Smooth muscle cell of the brain vasculature (primary cell): ENCODE measurements at regions not wholly inside any gene's neighbourhood (a gene's known extent, or its start where the extent isn't known, plus 50 kb on each side); places are given as distances from the start of the nearest gene placed in this dataset.

Source experiments
- DNase-seq: peaks from one replicate; pipeline ENCODE4 v3.0.0-alpha.2; 2012; ENCODE audit warnings: low read depth, low spot score

- no peak for DNase-seq
Measured at GRCh38 chr5:1706021-1706420, 93.6 kb downstream of the MRPL36 start.

GRCh38 chr5:1704676-1705075 lies 95.0 kb downstream of the MRPL36 start:
- DNase-seq = no peak

- DNase-seq = no peak
Measured at GRCh38 chr5:1704266-1704665, 95.4 kb downstream of the MRPL36 start.

DNA sequence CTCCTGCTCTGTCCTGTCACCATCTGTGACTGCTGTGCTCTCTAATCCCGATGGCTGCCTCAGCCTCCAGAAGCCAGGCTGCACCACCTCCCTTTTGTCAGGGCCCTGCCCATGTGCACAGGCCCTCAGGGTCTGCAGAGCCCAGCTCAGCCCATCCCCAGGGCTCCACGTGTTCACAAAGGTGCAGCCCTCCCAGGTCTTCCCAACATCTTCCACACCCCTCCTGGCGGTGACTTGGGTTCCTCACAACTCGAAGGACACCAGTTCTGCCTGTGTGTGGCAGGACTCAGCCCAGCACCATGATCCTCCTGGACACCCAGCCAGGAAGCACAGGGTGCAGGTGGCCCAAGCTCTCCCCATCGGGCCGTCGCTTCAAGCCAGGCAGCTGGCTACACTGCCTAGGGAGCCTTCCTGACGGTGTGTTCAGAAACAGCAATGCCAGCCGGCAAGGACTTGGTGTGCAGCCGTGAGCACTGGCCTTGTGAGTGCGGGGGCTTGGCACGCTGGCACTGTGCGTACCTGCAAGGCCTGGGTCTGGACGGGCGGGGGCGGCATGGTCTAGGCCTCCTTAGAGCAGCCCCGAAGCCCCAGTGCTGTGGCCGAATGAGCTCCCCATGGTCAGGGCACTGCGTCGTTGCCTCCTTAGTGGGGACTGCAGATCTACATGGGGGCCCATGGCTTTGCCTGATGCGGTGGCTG lies 96.1 kb downstream of the MRPL36 start:
- DNase-seq = no peak

DNA sequence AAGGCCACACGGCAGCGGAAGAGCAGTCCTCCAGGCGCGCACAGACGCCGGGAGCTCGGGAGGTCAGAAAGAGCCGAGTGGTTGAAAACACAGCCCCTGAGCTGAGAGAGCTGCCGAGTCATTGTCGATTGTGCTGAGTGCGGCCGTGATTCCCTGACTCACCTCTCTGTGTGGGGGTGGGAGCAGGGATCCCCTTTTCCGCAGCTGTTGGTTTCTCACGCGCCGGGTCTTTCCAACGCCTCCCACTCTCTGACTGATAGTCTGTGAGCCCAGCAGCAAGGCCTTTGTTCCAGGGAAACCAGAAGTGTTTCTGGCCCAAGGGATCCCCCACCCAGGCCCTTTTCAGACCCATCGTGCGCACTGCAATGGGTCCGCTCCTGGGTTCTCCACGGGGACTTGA lies 97.3 kb downstream of the MRPL36 start:
- DNase-seq = no peak

GRCh38 chr5:1701884-1702283 lies 97.8 kb downstream of the MRPL36 start:
- no peak for DNase-seq

- no peak for DNase-seq
Measured at GRCh38 chr5:1701216-1701864, 98.3 kb downstream of the MRPL36 start.

GRCh38 chr5:1699394-1699793 lies 100.2 kb downstream of the MRPL36 start:
- DNase-seq = no peak

- no peak for DNase-seq
Measured at GRCh38 chr5:1698589-1699316, 100.9 kb downstream of the MRPL36 start.

DNA sequence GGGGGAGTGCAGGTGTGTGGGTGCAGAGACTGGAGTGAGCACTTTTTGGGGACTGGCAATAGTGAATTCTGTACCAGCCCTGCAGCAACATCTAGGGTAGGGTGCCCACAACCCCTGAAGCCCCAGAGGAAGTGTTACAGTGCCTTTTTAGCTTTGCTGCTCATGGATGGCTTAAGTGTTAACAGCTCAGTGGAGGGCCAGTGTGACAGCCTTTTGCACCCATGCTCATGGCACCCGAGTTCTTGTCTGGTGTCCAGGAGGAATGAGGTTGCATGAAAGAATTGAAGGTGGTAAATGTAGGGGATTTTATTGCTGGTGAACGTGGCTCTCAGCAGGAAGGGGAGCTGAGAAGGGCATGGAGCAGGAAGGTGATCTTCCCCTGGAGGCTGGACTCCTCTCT lies 107.3 kb downstream of the MRPL36 start:
- DNase-seq = no peak

GRCh38 chr5:1687301-1687970 lies 112.2 kb downstream of the MRPL36 start:
- no peak for DNase-seq

DNA sequence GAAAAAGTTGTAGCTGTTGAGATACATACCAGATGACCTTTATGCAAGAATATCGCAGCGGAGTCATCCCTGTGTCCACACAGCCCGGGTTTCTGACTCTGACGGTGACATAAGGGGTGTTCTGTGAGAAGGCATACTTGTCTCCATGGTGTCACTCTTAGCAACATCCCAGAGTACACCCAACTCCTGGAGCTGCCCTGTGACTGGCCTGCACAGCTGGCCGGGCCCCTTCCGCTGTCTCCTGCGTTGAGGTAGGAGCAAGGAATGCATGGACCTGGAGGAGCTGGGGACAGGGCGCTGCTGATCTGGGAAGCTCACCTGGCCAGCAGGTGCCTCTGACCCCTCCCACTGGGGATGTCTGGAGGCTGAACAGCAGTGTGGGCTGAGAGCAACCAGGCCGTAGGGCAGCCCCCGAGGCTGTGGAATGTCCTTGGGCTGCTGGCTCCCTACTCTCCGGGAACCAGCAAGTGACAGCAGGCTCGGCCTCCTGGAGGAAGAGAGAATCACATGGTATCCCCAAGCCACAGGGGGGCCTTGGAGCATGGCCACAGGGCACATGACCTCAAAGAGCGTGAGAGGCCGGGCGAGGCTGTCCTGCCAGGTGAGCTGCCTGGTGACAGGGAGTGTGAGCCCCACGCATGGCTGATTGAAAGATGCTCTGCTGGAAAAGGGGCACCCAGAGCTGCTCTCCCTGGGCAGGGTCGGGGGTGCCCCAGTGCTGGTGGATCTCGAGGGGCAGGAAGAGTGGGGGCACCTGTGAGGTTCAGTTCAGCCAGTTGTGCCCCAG lies 113.4 kb downstream of the MRPL36 start:
- no peak for DNase-seq

GRCh38 chr5:1685066-1685465 lies 114.6 kb downstream of the MRPL36 start:
- DNase-seq = no peak

DNA sequence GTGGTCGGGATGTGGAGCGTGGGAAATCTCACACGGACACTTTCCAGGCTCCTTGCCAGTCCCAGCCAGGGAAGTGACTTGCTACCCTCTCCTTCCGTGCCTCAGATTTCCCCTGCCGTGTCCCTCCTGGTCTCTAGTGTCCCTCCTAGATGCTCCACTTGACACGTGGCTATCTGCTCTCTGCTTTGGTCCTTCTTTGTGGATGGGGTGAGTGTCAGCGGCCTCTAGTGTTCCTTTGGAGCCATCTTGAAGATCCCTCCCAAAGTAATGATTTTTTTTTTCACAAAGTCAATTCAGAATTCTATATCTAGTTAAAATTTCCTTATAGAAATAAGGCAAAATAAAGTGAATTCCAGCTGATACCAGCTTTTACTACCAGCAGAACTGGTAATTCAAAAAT lies 117.7 kb downstream of the MRPL36 start:
- DNase-seq = no peak

DNA sequence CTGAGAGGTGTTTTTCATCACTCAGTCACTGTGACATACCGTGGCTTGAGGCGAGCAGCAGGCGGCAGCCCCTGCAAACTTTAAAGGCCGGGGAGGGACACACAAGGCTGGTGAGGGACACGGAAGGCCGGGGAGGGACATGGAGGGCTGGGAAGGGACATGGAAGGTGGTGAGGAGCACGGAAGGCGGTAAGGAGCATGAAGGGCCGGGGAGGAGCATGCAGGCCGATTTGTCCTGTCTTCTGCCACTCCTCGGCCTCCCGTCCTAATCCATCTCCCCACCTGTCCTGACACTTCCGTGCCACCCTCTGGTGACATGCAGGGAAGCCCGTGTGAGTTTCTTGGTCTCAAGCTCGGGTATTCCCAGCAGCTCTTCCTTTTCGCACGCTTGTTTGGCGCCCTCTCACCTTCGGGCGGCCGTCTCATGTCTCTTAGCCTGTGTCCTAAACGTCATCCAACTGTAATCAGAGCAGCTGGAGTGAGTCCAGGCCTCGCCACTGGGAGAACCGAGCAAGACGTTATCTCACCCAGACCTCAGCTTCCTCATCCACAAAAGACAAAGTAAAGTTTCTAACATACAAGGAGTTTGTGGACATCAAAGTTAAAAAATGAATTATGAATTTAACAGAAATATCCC lies 126.5 kb downstream of the MRPL36 start:
- no peak for DNase-seq

- DNase-seq = no peak
Measured at GRCh38 chr5:1672396-1672795, 127.2 kb downstream of the MRPL36 start.

GRCh38 chr5:1671351-1671750 lies 128.3 kb downstream of the MRPL36 start:
- no peak for DNase-seq

- DNase-seq = no peak
Measured at GRCh38 chr5:1670351-1670750, 129.3 kb downstream of the MRPL36 start.

GRCh38 chr5:1669276-1670155 lies 130.1 kb downstream of the MRPL36 start:
- no peak for DNase-seq

GRCh38 chr5:1668141-1668721 lies 131.4 kb downstream of the MRPL36 start:
- DNase-seq = no peak
